Caco-2 (cell line): ENCODE measurements at regions not wholly inside any gene's neighbourhood (a gene's known extent, or its start where the extent isn't known, plus 50 kb on each side); places are given as distances from the start of the nearest gene placed in this dataset.
"Not testable (repeated sequence)": the region's sequence is repeated elsewhere in the genome, so short reads cannot be mapped to it uniquely, and the experiment has no call there.

ENCODE experiments used
- BruUV-seq: library from RNA; stranded (reverse); fragments of 400-500 nt; replicated peaks from 2 replicates; lab custom pipeline; 2021; lab: Mats Ljungman, UMichigan
- CTCF ChIA-PET: fragments of 300-600 bp; sonication (Branson Sonifier 250); formaldehyde crosslinking; loops from one replicate; lab custom pipeline; 2022; ENCODE audit warnings: antibody characterized with exemption; lab: Charles Lee
- POLR2A ChIA-PET: fragments of 300-600 bp; sonication (Branson Sonifier 250); formaldehyde crosslinking; loops from one replicate; lab custom pipeline; 2022; ENCODE audit warnings: antibody characterized with exemption; lab: Charles Lee
- DNase-seq, 2 experiments: peaks; one replicate each; pipeline versions ENCODE4 v3.0.0 to v3.0.0-alpha.2; 2020 to 2022
- H3K27me3 ChIP-seq: replicated peaks from 2 replicates; pipeline ENCODE4 v1.6.0; 2011; ENCODE audit warnings: low read length; ENCODE audit not compliant: control insufficient read depth, insufficient read depth
- H3K36me3 ChIP-seq: 2 replicates; pipeline ENCODE4 v1.5.1; 2011; ENCODE audit warnings: low read length; ENCODE audit not compliant: control insufficient read depth, insufficient read depth
- H3K4me1 ChIP-seq: fragments of 250-450 bp; sonication (Bioruptor Pico); 2 replicates; pipeline ENCODE4 v1.5.1; 2020; ENCODE audit warnings: mild to moderate bottlenecking
- H3K4me3 ChIP-seq: 2 replicates; pipeline ENCODE4 v1.5.1; 2011; ENCODE audit warnings: low read depth, mild to moderate bottlenecking, control low read depth, low read length
- H3K9me3 ChIP-seq: fragments of 250-450 bp; sonication (Bioruptor Pico); 2 replicates; pipeline ENCODE4 v1.5.1; 2020; ENCODE audit warnings: mild to moderate bottlenecking, moderate library complexity
- H3K27ac Mint-ChIP-seq: one replicate; pipeline ENCODE4 v1.8.0; 2022; ENCODE audit warnings: mixed read lengths; ENCODE audit not compliant: unreplicated experiment
- H3K27me3 Mint-ChIP-seq: one replicate; pipeline ENCODE4 v1.8.0; 2022; ENCODE audit warnings: mixed read lengths; ENCODE audit not compliant: insufficient read depth, unreplicated experiment
- H3K36me3 Mint-ChIP-seq: one replicate; pipeline ENCODE4 v1.8.0; 2022; ENCODE audit warnings: mild to moderate bottlenecking, mixed read lengths; ENCODE audit not compliant: insufficient read depth, unreplicated experiment
- H3K4me1 Mint-ChIP-seq: one replicate; pipeline ENCODE4 v1.8.0; 2022; ENCODE audit warnings: low read depth, mixed read lengths; ENCODE audit not compliant: unreplicated experiment
- H3K4me3 Mint-ChIP-seq: one replicate; pipeline ENCODE4 v1.8.0; 2022; ENCODE audit warnings: mild to moderate bottlenecking, moderate library complexity, mixed read lengths; ENCODE audit not compliant: unreplicated experiment
- H3K9me3 Mint-ChIP-seq: one replicate; pipeline ENCODE4 v1.8.0; 2022; ENCODE audit warnings: mixed read lengths; ENCODE audit not compliant: unreplicated experiment
- intact Hi-C: fragments of 100-400 bp; cut with micrococcal nuclease; formaldehyde crosslinking; loops from one replicate; pipeline ENCODE4 v1.10.0; 2022; ENCODE audit not compliant: unreplicated experiment
- TF ChIP-seq, protein P1 (sequence below), 2 experiments: fragments of 200-600 bp in 1 of 2; IDR thresholded peaks; 1 replicate in 1 of 2; 2 replicates in 1 of 2; pipeline versions ENCODE4 v1.5.1 to v1.8.0; 2011 to 2022; ENCODE audit warnings: antibody characterized with exemption in 1 of 2, control low read depth in 1 of 2, inconsistent platforms in 1 of 2, low read depth in 1 of 2, low read length in 1 of 2, mild to moderate bottlenecking in 1 of 2, moderate library complexity in 1 of 2; ENCODE audit not compliant: insufficient read depth in 1 of 2, severe bottlenecking in 1 of 2, unreplicated experiment in 1 of 2

DNA sequence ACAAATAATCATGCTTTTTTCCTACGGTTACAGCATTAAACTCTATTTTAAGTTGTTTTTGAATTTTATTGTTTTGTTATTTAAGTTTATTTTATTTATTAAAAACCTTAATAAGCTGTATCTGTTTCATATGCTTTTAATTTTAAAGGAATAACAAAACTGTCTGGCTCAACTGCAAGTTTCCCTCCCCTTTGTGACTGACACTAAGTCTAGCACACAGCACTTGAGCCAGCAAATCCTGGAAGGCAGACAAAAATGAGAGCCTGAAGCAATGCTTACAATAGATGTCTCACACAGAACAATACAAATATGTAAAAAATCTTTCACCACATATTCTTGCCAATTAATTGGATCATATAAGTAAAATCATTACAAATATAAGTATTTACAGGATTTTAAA, 258.1 kb upstream of the POTED start:
- CTCF ChIA-PET, BruUV-seq, POLR2A ChIA-PET: not testable (repeated sequence)

DNA sequence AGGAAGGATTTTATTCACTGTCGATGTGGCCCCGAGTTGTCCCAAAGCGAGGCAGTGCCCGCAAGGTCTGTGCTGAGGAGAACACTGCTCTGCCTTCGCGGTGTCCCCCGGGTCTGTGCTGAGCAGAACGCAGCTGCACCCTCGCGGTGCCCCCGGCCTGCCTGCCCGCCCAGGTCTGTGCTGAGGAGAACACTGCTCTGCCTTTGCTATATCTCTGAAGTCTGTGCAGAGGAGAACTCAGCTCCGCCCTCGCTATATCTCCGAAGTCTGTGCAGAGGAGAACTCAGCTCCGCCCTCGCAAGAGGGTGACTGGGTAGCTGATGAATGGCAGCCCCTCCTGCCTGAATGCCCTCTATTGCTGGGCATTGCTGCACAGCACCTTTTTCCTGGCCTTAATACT, 249.4 kb upstream of the POTED start:
- H3K27ac Mint-ChIP-seq, CTCF ChIA-PET, POLR2A ChIA-PET, H3K9me3 Mint-ChIP-seq, H3K9me3 ChIP-seq, H3K27me3 Mint-ChIP-seq, H3K4me1 ChIP-seq, H3K4me3 ChIP-seq, H3K36me3 ChIP-seq, H3K27me3 ChIP-seq, BruUV-seq, H3K36me3 Mint-ChIP-seq, DNase-seq, H3K4me3 Mint-ChIP-seq, intact Hi-C loops, H3K4me1 Mint-ChIP-seq: not testable (repeated sequence)

More for the DNA sequence above, 258.1 kb upstream of the POTED start:
- H3K4me1 ChIP-seq, H3K9me3 ChIP-seq, H3K27ac Mint-ChIP-seq, H3K4me3 ChIP-seq, H3K36me3 ChIP-seq, H3K9me3 Mint-ChIP-seq, H3K4me1 Mint-ChIP-seq, intact Hi-C loops, H3K4me3 Mint-ChIP-seq, H3K27me3 ChIP-seq, DNase-seq, H3K36me3 Mint-ChIP-seq, H3K27me3 Mint-ChIP-seq: not testable (repeated sequence)

DNA sequence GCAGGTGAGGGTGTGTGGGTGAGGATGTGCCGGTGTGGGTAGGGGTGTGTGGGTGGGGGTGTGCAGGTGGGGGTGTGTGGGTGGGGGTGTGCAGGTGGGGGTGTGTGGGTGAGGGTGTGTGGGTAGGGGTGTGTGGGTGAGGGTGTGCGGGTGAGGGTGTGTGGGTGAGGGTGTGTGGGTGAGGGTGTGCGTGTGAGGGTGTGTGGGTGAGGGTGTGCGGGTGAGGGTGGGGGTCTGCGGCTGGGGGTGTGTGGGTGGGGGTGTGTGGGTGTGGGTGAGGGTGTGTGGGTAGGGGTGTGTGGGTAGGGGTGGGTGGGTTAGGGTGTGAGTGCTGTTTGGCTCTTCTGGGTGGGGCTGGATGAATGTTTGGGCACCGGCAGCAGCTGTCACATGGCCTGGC, 241.4 kb upstream of the POTED start:
- ChIA-PET POLR2A (no interaction called here), CTCF (no interaction called here)
- no peak for DNase-seq
- intact Hi-C loops = no loop called here
- Mint-ChIP-seq H3K27ac (no peak overlapping the region), H3K4me3 (no peak overlapping the region), H3K27me3 (no peaks in the 10 kb centered on the region), H3K9me3 (no peaks in the 10 kb centered on the region), H3K36me3 (no peaks in the 10 kb centered on the region), H3K4me1 (no peaks in the 10 kb centered on the region)
- Histone ChIP-seq H3K9me3 (no peaks in the 10 kb centered on the region), H3K4me1 (no peaks in the 10 kb centered on the region), H3K4me3 (no peak overlapping the region), H3K27me3 (no peaks in the 10 kb centered on the region), H3K36me3 (no peaks in the 10 kb centered on the region)
- TF ChIP-seq, protein P1, sequence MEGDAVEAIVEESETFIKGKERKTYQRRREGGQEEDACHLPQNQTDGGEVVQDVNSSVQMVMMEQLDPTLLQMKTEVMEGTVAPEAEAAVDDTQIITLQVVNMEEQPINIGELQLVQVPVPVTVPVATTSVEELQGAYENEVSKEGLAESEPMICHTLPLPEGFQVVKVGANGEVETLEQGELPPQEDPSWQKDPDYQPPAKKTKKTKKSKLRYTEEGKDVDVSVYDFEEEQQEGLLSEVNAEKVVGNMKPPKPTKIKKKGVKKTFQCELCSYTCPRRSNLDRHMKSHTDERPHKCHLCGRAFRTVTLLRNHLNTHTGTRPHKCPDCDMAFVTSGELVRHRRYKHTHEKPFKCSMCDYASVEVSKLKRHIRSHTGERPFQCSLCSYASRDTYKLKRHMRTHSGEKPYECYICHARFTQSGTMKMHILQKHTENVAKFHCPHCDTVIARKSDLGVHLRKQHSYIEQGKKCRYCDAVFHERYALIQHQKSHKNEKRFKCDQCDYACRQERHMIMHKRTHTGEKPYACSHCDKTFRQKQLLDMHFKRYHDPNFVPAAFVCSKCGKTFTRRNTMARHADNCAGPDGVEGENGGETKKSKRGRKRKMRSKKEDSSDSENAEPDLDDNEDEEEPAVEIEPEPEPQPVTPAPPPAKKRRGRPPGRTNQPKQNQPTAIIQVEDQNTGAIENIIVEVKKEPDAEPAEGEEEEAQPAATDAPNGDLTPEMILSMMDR (IDR thresholded peaks at IDR 0.05; ENCODE audit: insufficient read depth in 1 of 2, low read depth in 1 of 2, low read length in 1 of 2, severe bottlenecking in 1 of 2, unreplicated experiment in 1 of 2) = no peak
- BruUV-seq = no TSS peak

DNA sequence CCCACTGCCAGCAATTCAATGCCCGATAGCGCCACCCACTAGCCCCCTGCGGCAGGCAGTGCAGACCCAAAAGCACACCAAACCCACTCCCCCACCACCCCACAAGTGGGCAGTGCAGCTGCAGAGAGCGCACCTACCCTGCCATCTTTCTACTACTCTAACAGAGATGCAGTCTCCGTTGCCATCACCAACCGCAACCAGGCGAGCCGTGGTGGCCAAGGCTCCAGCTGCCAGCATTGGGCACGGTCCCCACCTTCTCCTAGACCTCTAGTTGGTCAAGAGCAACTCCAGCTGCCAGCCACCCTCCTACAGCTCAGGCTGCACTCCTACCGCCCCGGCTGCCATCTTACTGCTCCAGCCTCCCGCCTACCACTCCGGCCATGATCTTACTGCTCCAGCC, 236.9 kb upstream of the POTED start:
- H3K4me3 ChIP-seq, H3K9me3 Mint-ChIP-seq, H3K27me3 Mint-ChIP-seq, H3K27ac Mint-ChIP-seq, H3K27me3 ChIP-seq, BruUV-seq, POLR2A ChIA-PET, DNase-seq, intact Hi-C loops, H3K4me1 ChIP-seq, CTCF ChIA-PET, H3K9me3 ChIP-seq, H3K36me3 ChIP-seq, H3K4me1 Mint-ChIP-seq, H3K36me3 Mint-ChIP-seq, H3K4me3 Mint-ChIP-seq: not testable (repeated sequence)

DNA sequence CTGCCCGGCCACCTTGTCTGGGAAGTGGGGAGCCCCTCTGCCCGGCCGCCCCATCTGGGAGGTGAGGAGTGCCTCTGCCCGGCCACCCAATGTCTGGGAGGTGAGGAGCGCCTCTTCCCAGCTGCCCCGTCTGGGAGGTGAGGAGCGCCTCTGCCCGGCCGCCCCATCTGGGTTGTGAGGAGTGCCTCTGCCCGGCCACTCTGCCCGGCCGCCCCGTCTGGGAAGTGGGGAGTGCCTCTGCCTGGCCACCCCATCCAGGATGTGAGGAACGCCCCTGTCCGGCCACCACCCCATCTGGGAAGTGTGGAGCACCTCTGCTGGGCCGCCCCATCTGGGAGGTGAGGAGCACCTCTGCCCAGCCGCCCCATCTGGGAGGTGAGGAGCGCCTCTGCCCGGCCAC, 230.6 kb upstream of the POTED start:
- intact Hi-C loops, BruUV-seq, H3K27me3 ChIP-seq, CTCF ChIA-PET, H3K27ac Mint-ChIP-seq, H3K4me3 Mint-ChIP-seq, DNase-seq, H3K36me3 ChIP-seq, H3K4me1 Mint-ChIP-seq, H3K9me3 Mint-ChIP-seq, H3K4me1 ChIP-seq, H3K4me3 ChIP-seq, POLR2A ChIA-PET, H3K9me3 ChIP-seq, H3K36me3 Mint-ChIP-seq, H3K27me3 Mint-ChIP-seq: not testable (repeated sequence)

DNA sequence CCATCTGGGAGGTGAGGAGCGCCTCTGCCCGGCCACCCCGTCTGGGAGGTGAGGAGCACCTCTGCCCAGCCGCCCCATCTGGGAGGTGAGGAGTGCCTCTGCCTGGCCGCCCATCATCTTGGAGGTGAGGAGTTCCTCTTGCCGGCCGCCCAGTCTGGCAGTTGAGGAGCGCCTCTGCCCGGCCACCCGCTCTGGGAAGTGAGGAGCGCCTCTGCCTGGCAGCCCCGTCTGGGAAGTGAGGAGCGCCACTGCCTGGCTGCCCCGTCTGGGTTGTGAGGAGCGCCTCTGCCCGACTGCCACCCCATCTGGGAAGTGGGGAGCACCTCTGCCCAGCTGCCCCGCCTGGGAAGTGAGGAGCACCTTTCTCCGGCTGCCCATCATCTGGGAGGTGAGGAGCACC, 230.0 kb upstream of the POTED start:
- DNase-seq, H3K9me3 ChIP-seq, H3K4me3 Mint-ChIP-seq, CTCF ChIA-PET, POLR2A ChIA-PET, intact Hi-C loops, H3K9me3 Mint-ChIP-seq, BruUV-seq, H3K27me3 Mint-ChIP-seq, H3K36me3 Mint-ChIP-seq, H3K27me3 ChIP-seq, H3K4me1 ChIP-seq, H3K4me3 ChIP-seq, H3K4me1 Mint-ChIP-seq, H3K36me3 ChIP-seq, H3K27ac Mint-ChIP-seq: not testable (repeated sequence)
